Mesenchymal stem cell (in vitro differentiated cells and primary cell): ENCODE measurements at regions not wholly inside any gene's neighbourhood (a gene's known extent, or its start where the extent isn't known, plus 50 kb on each side); places are given as distances from the start of the nearest gene placed in this dataset.
A peak's percentile ranks its signal among the peaks of the same experiment; 100 is the strongest.

Experiments used
- DNase-seq: peaks from one replicate; pipeline ENCODE4 v3.0.0-alpha.2; 2013
- H2AFZ ChIP-seq: one replicate; pipeline ENCODE4 v1.6.1; 2013; ENCODE audit warnings: low read depth, mild to moderate bottlenecking, control low read depth, inconsistent platforms, low read length, moderate library complexity
- H2AK5ac ChIP-seq: 2 replicates; pipeline ENCODE4 v1.6.1; 2013; ENCODE audit warnings: low read length, moderate library complexity, mild to moderate bottlenecking, inconsistent platforms; ENCODE audit not compliant: severe bottlenecking
- H2BK120ac ChIP-seq: one replicate; pipeline ENCODE4 v1.6.1; 2013; ENCODE audit warnings: low read depth, mild to moderate bottlenecking, inconsistent platforms, low read length, moderate library complexity
- H2BK12ac ChIP-seq, 2 experiments: one replicate each; pipeline ENCODE4 v1.6.1; 2013; ENCODE audit warnings: inconsistent platforms in 2 of 2, low read length in 2 of 2, mild to moderate bottlenecking in 2 of 2, moderate library complexity in 2 of 2, control low read depth in 1 of 2
- H2BK15ac ChIP-seq: one replicate; pipeline ENCODE4 v1.6.1; 2013; ENCODE audit warnings: mild to moderate bottlenecking, low read depth, inconsistent platforms; ENCODE audit not compliant: poor library complexity, severe bottlenecking
- H2BK5ac ChIP-seq: 2 replicates; pipeline ENCODE4 v1.6.1; 2013; ENCODE audit warnings: low read depth, mild to moderate bottlenecking, low read length, control low read depth, inconsistent platforms; ENCODE audit not compliant: poor library complexity, severe bottlenecking
- H3K14ac ChIP-seq, 2 experiments: one replicate each; pipeline ENCODE4 v1.6.1; 2013; ENCODE audit warnings: inconsistent platforms in 2 of 2, low read length in 2 of 2, control low read depth in 1 of 2, mild to moderate bottlenecking in 1 of 2, moderate library complexity in 1 of 2
- H3K18ac ChIP-seq, 2 experiments: one replicate each; pipeline ENCODE4 v1.6.1; 2013; ENCODE audit warnings: inconsistent platforms in 2 of 2, low read length in 2 of 2, control low read depth in 1 of 2, low read depth in 1 of 2, mild to moderate bottlenecking in 1 of 2
- H3K23ac ChIP-seq, 2 experiments: one replicate each; pipeline ENCODE4 v1.6.1; 2013; ENCODE audit warnings: inconsistent platforms in 2 of 2, low read length in 2 of 2, mild to moderate bottlenecking in 2 of 2, moderate library complexity in 2 of 2, control low read depth in 1 of 2
- H3K27ac ChIP-seq: 2 replicates; pipeline ENCODE4 v1.5.1; 2013; ENCODE audit warnings: mild to moderate bottlenecking, moderate library complexity, low read length, control low read depth, inconsistent platforms; ENCODE audit not compliant: poor library complexity, severe bottlenecking
- H3K27me3 ChIP-seq, 2 experiments: 2 replicates each; pipeline versions ENCODE4 v1.6.1 to v1.7.0; 2013; ENCODE audit warnings: low read length in 2 of 2, mild to moderate bottlenecking in 2 of 2, moderate library complexity in 2 of 2, control low read depth in 1 of 2, inconsistent platforms in 1 of 2; ENCODE audit not compliant: control insufficient read depth in 1 of 2, insufficient read depth in 1 of 2
- H3K36me3 ChIP-seq, 2 experiments: 2 replicates each; pipeline versions ENCODE4 v1.6.1 to v1.7.0; 2013; ENCODE audit warnings: low read length in 2 of 2, control low read depth in 1 of 2, inconsistent platforms in 1 of 2, low read depth in 1 of 2, mild to moderate bottlenecking in 1 of 2; ENCODE audit not compliant: insufficient read depth in 2 of 2, control insufficient read depth in 1 of 2
- H3K4ac ChIP-seq, 2 experiments: one replicate each; pipeline ENCODE4 v1.6.1; 2013; ENCODE audit warnings: inconsistent platforms in 2 of 2, low read length in 2 of 2, mild to moderate bottlenecking in 2 of 2, moderate library complexity in 2 of 2, control low read depth in 1 of 2, low read depth in 1 of 2
- H3K4me1 ChIP-seq: 2 replicates; pipeline ENCODE4 v1.6.1; 2013; ENCODE audit warnings: low read depth, low read length, control low read depth; ENCODE audit not compliant: control insufficient read depth, insufficient read depth
- H3K4me2 ChIP-seq: 2 replicates; pipeline ENCODE4 v1.6.1; 2013; ENCODE audit warnings: low read length, mild to moderate bottlenecking, inconsistent platforms; ENCODE audit not compliant: poor library complexity, severe bottlenecking
- H3K4me3 ChIP-seq, 2 experiments: 2 replicates each; pipeline versions ENCODE4 v1.5.1 to v1.7.0; 2013; ENCODE audit warnings: low read length in 2 of 2, mild to moderate bottlenecking in 2 of 2, control low read depth in 1 of 2, low read depth in 1 of 2; ENCODE audit not compliant: insufficient read depth in 1 of 2
- H3K79me1 ChIP-seq: replicated peaks from 2 replicates; pipeline ENCODE4 v1.6.1; 2013; ENCODE audit warnings: mild to moderate bottlenecking, control low read depth, low read length, inconsistent platforms; ENCODE audit not compliant: poor library complexity, severe bottlenecking
- H3K9ac ChIP-seq: 2 replicates; pipeline ENCODE4 v1.7.0; 2013; ENCODE audit warnings: mild to moderate bottlenecking, low read length, moderate library complexity
- H3K9me3 ChIP-seq: 2 replicates; pipeline ENCODE4 v1.7.0; 2013; ENCODE audit warnings: mild to moderate bottlenecking, low read length; ENCODE audit not compliant: control insufficient read depth
- H4K8ac ChIP-seq: one replicate; pipeline ENCODE4 v1.6.1; 2013; ENCODE audit warnings: inconsistent platforms, mild to moderate bottlenecking, low read length, moderate library complexity
- H4K91ac ChIP-seq: one replicate; pipeline ENCODE4 v1.6.1; 2013; ENCODE audit warnings: mild to moderate bottlenecking, low read length, inconsistent platforms
- WGBS: methylation state at CpG from one replicate; pipeline ENCODE4 v1.1.7; 2013; ENCODE audit warnings: mixed read lengths; 5-methylcytosine and 5-hydroxymethylcytosine counted together

GRCh38 chr6:92369309-92369708, 1050.0 kb downstream of the EPHA7 start:
- no peak overlapping the region for H3K4me2 ChIP-seq
- no peak overlapping the region for H3K4me3 ChIP-seq
- no peak overlapping the region for H2AK5ac ChIP-seq
- H3K27me3 ChIP-seq, result no peaks in the 10 kb centered on the region
- H3K9me3 ChIP-seq, result no peaks in the 10 kb centered on the region
- no peak overlapping the region for H3K18ac ChIP-seq
- H2BK120ac ChIP-seq, result no peak overlapping the region
- no peak overlapping the region for H3K14ac ChIP-seq
- no peaks in the 10 kb centered on the region for H3K79me1 ChIP-seq
- no peaks in the 10 kb centered on the region for H3K4me1 ChIP-seq
- no peak overlapping the region for H2BK5ac ChIP-seq
- no peak overlapping the region for H4K8ac ChIP-seq
- H2BK15ac ChIP-seq, result no peak overlapping the region
- 68% methylated on average over 2 of the region's 2 CpGs for WGBS
- no peak overlapping the region for H3K27ac ChIP-seq
- H4K91ac ChIP-seq, result no peak overlapping the region
- no peak overlapping the region for H3K9ac ChIP-seq
- H2BK12ac ChIP-seq, result no peak overlapping the region
- no peak for DNase-seq
- no peak overlapping the region for H3K4ac ChIP-seq
- H2AFZ ChIP-seq, result no peak overlapping the region
- no peak overlapping the region for H3K23ac ChIP-seq
- no peaks in the 10 kb centered on the region for H3K36me3 ChIP-seq

GRCh38 chr6:92364948-92365541, 1054.3 kb downstream of the EPHA7 start:
- H2BK5ac ChIP-seq, result no peak overlapping the region
- H3K9me3 ChIP-seq, result no peaks in the 10 kb centered on the region
- H2BK12ac ChIP-seq, result no peak overlapping the region
- no peak overlapping the region for H2BK120ac ChIP-seq
- 42% methylated on average over 2 of the region's 2 CpGs for WGBS
- no peaks in the 10 kb centered on the region for H3K27me3 ChIP-seq
- H2AFZ ChIP-seq, result no peak overlapping the region
- H3K14ac ChIP-seq, result no peak overlapping the region
- no peak overlapping the region for H4K8ac ChIP-seq
- peak; percentile 46 for DNase-seq
- no peak overlapping the region for H2AK5ac ChIP-seq
- H3K4me1 ChIP-seq, result no peaks in the 10 kb centered on the region
- no peak overlapping the region for H3K4me3 ChIP-seq
- no peak overlapping the region for H2BK15ac ChIP-seq
- no peak overlapping the region for H3K23ac ChIP-seq
- no peaks in the 10 kb centered on the region for H3K79me1 ChIP-seq
- H3K36me3 ChIP-seq, result no peaks in the 10 kb centered on the region
- no peak overlapping the region for H3K4ac ChIP-seq
- no peak overlapping the region for H3K9ac ChIP-seq
- no peak overlapping the region for H3K4me2 ChIP-seq
- H3K27ac ChIP-seq, result no peak overlapping the region
- no peak overlapping the region for H4K91ac ChIP-seq
- H3K18ac ChIP-seq, result peak overlapping the region in 1 of 2 experiments; percentile 89

GRCh38 chr6:92363111-92363510, 1056.2 kb downstream of the EPHA7 start:
- Histone ChIP-seq H3K9ac (no peak overlapping the region), H3K27me3 (no peaks in the 10 kb centered on the region), H3K23ac (no peak overlapping the region), H2BK5ac (no peak overlapping the region), H4K91ac (no peak overlapping the region), H2AK5ac (no peak overlapping the region), H3K9me3 (no peaks in the 10 kb centered on the region), H4K8ac (no peak overlapping the region), H3K18ac (no peak overlapping the region), H3K14ac (no peak overlapping the region), H3K27ac (no peak overlapping the region), H2BK12ac (no peak overlapping the region), H2BK15ac (no peak overlapping the region), H3K4ac (no peak overlapping the region), H3K79me1 (no peaks in the 10 kb centered on the region), H3K36me3 (no peaks in the 10 kb centered on the region), H3K4me3 (no peak overlapping the region), H2BK120ac (no peak overlapping the region), H2AFZ (no peak overlapping the region), H3K4me1 (no peaks in the 10 kb centered on the region), H3K4me2 (no peak overlapping the region)
- WGBS, result 17% methylated on average over 1 of the region's 3 CpGs
- DNase-seq, result peak; percentile 33

- Histone ChIP-seq H3K36me3 (no peaks in the 10 kb centered on the region), H2AK5ac (no peak overlapping the region), H2BK12ac (peak overlapping the region in 1 of 2 experiments; percentile 54), H3K4me1 (no peaks in the 10 kb centered on the region), H2BK120ac (peak overlapping the region; percentile 19), H3K9ac (no peak overlapping the region), H4K8ac (no peak overlapping the region), H3K4me2 (no peak overlapping the region), H3K23ac (no peak overlapping the region), H3K79me1 (no peaks in the 10 kb centered on the region), H4K91ac (no peak overlapping the region), H3K4me3 (no peak overlapping the region), H2BK5ac (no peak overlapping the region), H3K18ac (peak overlapping the region in 1 of 2 experiments; percentile 92), H3K27me3 (no peaks in the 10 kb centered on the region), H2AFZ (no peak overlapping the region), H3K4ac (peak overlapping the region in 1 of 2 experiments; percentile 24), H3K27ac (no peak overlapping the region), H2BK15ac (no peak overlapping the region), H3K9me3 (no peaks in the 10 kb centered on the region), H3K14ac (no peak overlapping the region)
- WGBS, result 60% methylated on average over 1 of the region's 5 CpGs
- DNase-seq, result peak; percentile 87
Observed at GRCh38 chr6:92362404-92362803, 1057.0 kb downstream of the EPHA7 start.
